Esophagus (tissue), 2 donors: ENCODE measurements at regions not wholly inside any gene's neighbourhood (a gene's known extent, or its start where the extent isn't known, plus 50 kb on each side); places are given as distances from the start of the nearest gene placed in this dataset.

Source experiments
- H3K27ac ChIP-seq, 2 donors: one replicate each; pipeline ENCODE4 v1.5.1; 2013; ENCODE audit warnings: low read depth in 2 of 2, mild to moderate bottlenecking in 2 of 2, inconsistent platforms in 1 of 2, low read length in 1 of 2, moderate library complexity in 1 of 2
- H3K27me3 ChIP-seq, 2 donors: one replicate each; pipeline ENCODE4 v1.6.1; 2013; ENCODE audit warnings: low read length in 2 of 2, control low read depth in 1 of 2, mild to moderate bottlenecking in 1 of 2; ENCODE audit not compliant: insufficient read depth in 2 of 2, control insufficient read depth in 1 of 2
- H3K36me3 ChIP-seq, 2 donors: one replicate each; pipeline ENCODE4 v1.6.1; 2013; ENCODE audit warnings: low read length in 1 of 2; ENCODE audit not compliant: control insufficient read depth in 2 of 2, insufficient read depth in 2 of 2
- H3K4me1 ChIP-seq, 2 donors: one replicate each; pipeline ENCODE4 v1.6.1; 2013; ENCODE audit warnings: low read length in 1 of 2; ENCODE audit not compliant: control insufficient read depth in 2 of 2, insufficient read depth in 2 of 2
- H3K4me3 ChIP-seq, 2 donors: one replicate each; pipeline ENCODE4 v1.5.1; 2013; ENCODE audit warnings: low read length in 2 of 2, mild to moderate bottlenecking in 2 of 2, low read depth in 1 of 2, moderate library complexity in 1 of 2
- H3K9me3 ChIP-seq, 2 donors: one replicate each; pipeline ENCODE4 v1.6.1; 2013; ENCODE audit warnings: mild to moderate bottlenecking in 2 of 2, low read depth in 1 of 2, low read length in 1 of 2, moderate library complexity in 1 of 2; ENCODE audit not compliant: control insufficient read depth in 2 of 2, insufficient read depth in 1 of 2
- WGBS, 2 donors: extraction: QIAGEN DNeasy Blood & Tissue Kit; methylation state at CpG; one replicate each; pipeline ENCODE4 v1.1.7; 2013; 5-methylcytosine and 5-hydroxymethylcytosine counted together
- donor health status: healthy with polysubstance abuse.
- donor health status: Bipolar disorder and iron deficiency.

DNA sequence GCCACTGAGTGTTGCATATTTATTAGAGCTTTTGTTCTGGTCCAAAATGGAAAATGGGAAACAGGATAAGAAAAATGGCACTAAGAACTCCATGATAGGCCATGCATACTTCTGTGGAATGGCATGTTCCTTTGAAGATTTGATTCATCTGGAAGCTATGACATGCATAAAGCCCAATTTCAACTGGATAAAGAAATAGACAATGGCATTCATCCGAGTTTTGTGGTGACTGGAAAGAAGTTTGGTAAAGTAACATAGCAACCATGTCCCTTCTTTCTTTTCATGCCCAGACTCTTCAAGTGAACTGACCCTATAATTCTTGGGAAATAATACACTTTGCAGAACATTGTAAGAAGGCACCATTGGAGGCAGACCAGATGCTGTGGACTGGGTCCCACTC, 368.4 kb upstream of the IL12A start:
- Histone ChIP-seq H3K9me3 (no peaks in the 10 kb centered on the region), H3K36me3 (no peaks in the 10 kb centered on the region), H3K27ac (no peak overlapping the region), H3K4me3 (no peak overlapping the region), H3K4me1 (no peaks in the 10 kb centered on the region), H3K27me3 (no peaks in the 10 kb centered on the region)
- 67 to 75% methylated on average over 1 of the region's 1 CpG for WGBS, 2 donors

DNA sequence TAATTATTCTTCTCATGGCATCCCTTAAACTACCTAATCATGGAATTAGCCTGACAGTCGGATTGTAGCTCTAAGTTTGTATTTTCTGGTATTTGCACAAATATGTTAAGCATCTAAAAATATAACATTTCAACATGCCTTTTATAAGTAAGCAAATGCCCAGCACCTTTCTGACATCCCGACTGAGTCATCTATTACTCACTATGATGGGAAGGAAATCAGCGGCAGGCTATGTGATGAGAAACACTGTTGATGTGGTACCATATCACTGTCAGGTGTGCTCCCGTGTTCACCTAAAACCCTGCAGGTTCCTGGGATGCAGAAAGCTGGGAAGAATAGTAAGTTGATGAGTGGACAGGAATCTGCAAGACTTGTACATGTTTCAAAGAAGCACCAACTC, 367.8 kb upstream of the IL12A start:
- no peaks in the 10 kb centered on the region for H3K4me1 ChIP-seq
- no peaks in the 10 kb centered on the region for H3K9me3 ChIP-seq
- H3K27ac ChIP-seq, result no peak overlapping the region
- 50 to 58% methylated on average over 4 of the region's 4 CpGs for WGBS, 2 donors
- no peak overlapping the region for H3K4me3 ChIP-seq
- H3K27me3 ChIP-seq, result no peaks in the 10 kb centered on the region
- no peaks in the 10 kb centered on the region for H3K36me3 ChIP-seq

DNA sequence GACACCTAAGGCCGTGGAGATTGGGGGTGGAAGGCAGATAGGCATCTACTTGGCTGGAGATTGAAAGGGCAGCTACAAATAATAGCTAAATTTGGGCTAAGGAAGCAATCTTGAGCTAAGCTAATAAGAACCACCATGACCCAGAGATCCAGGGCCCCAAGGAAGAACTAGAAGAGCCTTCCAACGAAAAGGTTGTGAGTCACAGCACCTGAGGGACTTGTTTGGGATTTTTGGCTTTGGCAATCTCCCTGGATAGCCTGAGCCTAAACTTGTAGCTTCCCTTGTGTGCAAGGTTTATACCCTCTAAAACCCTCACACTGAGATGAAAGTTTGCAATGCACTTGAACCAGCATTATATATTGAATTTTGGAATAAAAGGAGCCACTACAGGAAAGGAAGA, 364.0 kb upstream of the IL12A start:
- WGBS, 2 donors, result 52 to 68% methylated on average over 2 of the region's 2 CpGs
- no peaks in the 10 kb centered on the region for H3K9me3 ChIP-seq
- no peaks in the 10 kb centered on the region for H3K36me3 ChIP-seq
- no peak overlapping the region for H3K27ac ChIP-seq
- no peaks in the 10 kb centered on the region for H3K4me1 ChIP-seq
- no peaks in the 10 kb centered on the region for H3K27me3 ChIP-seq
- H3K4me3 ChIP-seq, result no peak overlapping the region

DNA sequence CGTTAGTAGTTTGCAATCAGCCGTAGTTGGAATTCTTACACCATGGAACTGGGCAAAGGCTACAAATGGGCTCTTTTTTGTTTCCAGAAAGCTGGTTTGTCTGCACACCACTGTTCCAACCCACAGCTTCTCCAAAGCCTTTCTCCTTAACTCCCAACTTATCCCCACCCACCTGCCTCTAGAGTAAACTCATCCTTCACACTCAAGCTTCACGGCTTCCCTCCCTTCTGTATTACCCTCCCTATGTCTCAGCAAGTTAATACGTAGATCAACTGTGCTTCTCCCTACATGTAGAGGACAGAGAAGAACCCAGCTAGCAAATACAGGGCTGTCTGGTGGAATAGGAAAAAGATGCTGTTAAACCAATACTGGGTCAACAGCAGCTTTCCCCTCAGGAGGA, 363.0 kb upstream of the IL12A start:
- H3K9me3 ChIP-seq, result no peaks in the 10 kb centered on the region
- H3K4me1 ChIP-seq, result no peaks in the 10 kb centered on the region
- no peak overlapping the region for H3K4me3 ChIP-seq
- no peak overlapping the region for H3K27ac ChIP-seq
- H3K36me3 ChIP-seq, result no peaks in the 10 kb centered on the region
- no peaks in the 10 kb centered on the region for H3K27me3 ChIP-seq
- 81 to 93% methylated on average over 4 of the region's 4 CpGs for WGBS, 2 donors

DNA sequence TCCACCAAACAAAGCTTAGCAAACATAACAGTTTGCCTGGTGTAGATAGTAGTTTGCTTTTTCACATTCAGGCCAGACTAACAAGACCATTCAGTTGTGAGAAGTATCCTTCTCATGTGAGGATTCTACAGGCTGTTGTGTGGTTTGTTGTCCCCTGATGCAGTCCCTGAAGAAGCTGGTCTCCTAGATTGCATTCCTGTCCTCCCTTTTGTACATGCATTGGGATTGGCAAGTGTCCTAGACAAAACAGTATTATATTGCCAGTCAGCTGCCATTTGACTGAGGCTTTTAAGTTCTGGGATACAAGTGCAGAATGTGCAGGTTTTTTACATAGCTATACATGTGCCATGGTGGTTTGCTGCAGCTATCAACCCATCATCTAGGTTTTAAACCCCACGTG, 362.0 kb upstream of the IL12A start:
- Histone ChIP-seq H3K36me3 (no peaks in the 10 kb centered on the region), H3K9me3 (no peaks in the 10 kb centered on the region), H3K27ac (no peak overlapping the region), H3K27me3 (no peaks in the 10 kb centered on the region), H3K4me3 (no peak overlapping the region), H3K4me1 (no peaks in the 10 kb centered on the region)
- 53 to 73% methylated on average over 1 of the region's 1 CpG for WGBS, 2 donors

DNA sequence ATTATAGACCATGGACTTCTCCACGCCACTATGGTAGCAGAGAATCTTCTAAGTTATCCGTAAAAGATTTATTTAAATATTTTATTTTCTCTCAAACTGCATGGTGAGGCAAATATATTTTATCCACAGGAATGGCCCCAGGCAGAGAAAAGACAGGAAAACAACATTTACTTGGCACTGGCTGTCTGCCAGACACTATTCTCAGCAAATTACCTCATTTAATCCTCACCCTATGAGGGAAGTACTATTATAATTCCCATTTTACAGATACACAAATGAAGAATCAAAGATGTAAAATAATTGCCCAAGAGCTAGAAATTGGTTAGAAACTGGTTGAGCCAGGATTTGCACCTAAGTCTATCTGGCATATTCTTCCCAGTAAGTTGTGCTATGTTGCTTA, 361.4 kb upstream of the IL12A start:
- no peak overlapping the region for H3K27ac ChIP-seq
- H3K4me1 ChIP-seq, result no peaks in the 10 kb centered on the region
- no peaks in the 10 kb centered on the region for H3K9me3 ChIP-seq
- no peak overlapping the region for H3K4me3 ChIP-seq
- WGBS, 2 donors, result 89 to 92% methylated on average over 2 of the region's 2 CpGs
- no peaks in the 10 kb centered on the region for H3K27me3 ChIP-seq
- H3K36me3 ChIP-seq, result no peaks in the 10 kb centered on the region

DNA sequence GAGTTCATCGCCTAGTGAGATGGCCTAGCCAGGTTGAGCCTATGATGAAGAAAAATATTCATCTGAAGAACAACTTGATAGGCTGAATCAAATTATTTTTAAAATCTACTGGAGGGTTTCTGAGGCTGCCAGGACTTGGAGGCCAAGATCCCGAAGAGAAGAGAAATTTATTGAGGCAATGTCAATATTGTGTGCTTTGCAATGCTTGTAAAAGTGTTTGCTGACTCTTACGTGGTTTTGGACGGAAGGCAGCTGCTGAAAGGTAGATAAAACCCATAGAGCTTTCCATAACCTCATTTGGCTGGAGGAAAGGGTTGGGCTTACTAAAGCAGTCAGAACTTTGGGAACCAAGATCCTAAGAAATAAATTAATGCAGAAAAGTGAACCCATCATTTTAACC, 361.0 kb upstream of the IL12A start:
- H3K9me3 ChIP-seq, result no peaks in the 10 kb centered on the region
- 65 to 74% methylated on average over 4 of the region's 4 CpGs for WGBS, 2 donors
- no peaks in the 10 kb centered on the region for H3K27me3 ChIP-seq
- no peak overlapping the region for H3K27ac ChIP-seq
- no peaks in the 10 kb centered on the region for H3K36me3 ChIP-seq
- no peak overlapping the region for H3K4me3 ChIP-seq
- no peaks in the 10 kb centered on the region for H3K4me1 ChIP-seq

DNA sequence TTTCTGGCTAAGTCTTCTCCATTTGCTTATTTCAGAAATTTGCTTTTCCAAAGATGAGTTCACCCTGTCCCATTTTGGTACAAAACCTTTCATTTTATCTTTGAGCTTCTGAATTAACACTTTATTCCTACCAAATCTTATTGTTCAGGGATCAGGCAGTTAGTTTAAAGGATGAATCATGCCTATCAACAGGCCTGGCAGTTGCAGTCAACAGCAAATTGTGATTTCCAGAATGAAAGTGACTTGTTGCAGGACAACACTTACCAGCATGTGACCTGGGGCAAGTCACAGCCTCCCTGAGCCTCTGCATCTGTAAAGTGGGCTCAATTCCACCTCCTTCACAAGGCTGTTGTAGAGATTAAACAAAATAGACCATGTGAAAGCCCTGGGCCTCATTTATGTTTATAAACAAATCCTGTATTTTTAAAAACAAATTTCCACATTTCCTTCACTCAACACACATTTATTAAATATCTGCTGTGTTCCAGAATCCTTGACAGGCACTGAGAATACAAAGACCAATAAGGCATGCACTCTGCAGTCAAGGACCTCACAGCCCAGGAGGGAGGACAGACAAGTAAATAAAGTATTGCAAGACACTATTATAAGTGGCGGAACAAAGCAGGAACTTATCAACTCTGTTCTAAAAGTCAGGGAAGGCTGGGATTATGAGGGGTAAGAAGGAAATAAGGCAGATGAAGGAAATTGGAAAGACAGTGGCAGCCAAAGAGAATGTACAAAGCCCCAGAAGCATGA, 359.1 kb upstream of the IL12A start:
- 76 to 88% methylated on average over 1 of the region's 1 CpG for whole genome bisulfite sequencing, 2 donors
- H3K27ac ChIP-seq, result no peak overlapping the region
- no peaks in the 10 kb centered on the region for H3K27me3 ChIP-seq
- H3K4me1 ChIP-seq, result no peaks in the 10 kb centered on the region
- H3K36me3 ChIP-seq, result no peaks in the 10 kb centered on the region
- H3K9me3 ChIP-seq, result no peaks in the 10 kb centered on the region
- H3K4me3 ChIP-seq, result no peak overlapping the region

DNA sequence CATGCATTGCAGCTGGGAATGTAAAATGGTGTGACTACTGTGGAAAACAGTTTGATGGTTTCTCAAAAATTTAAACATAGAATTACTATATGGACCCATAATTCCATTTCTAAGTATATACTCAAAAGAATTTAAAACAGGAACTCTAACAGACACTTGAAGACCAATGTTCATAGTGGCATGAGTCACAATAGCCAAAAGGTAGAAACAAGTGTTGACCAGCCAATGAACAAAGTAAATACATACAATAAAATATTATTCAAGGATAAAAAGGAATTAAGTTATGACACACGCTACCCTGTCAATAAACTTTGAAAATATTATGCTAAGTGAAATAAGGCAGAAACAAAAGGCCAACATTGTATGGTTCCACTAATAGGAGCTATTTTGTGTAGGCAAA, 357.4 kb upstream of the IL12A start:
- H3K36me3 ChIP-seq, result no peaks in the 10 kb centered on the region
- WGBS, 2 donors, result 70 to 91% methylated on average over 1 of the region's 1 CpG

DNA sequence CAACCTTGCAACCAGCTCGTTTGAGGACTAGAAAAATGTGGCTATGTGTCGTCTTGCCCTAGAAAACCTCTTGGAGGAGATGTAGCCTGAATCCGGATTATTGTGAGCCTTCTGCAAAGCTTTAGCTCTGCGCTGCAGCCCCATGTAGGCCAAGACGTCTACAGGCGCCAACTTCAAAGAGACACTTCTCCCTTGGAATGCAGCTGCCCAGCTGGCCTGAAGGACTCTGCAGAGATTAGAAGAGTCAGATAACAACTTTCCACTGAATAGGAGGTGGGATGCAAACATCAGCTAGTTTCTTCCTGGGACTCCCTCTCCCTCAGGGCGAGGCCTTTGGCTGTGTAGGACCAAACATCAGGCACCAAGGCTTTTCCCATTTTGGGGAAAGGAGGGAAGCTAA, 356.5 kb upstream of the IL12A start:
- Histone ChIP-seq H3K36me3 (no peaks in the 10 kb centered on the region), H3K4me3 (no peak overlapping the region), H3K9me3 (no peaks in the 10 kb centered on the region), H3K27ac (no peak overlapping the region), H3K27me3 (no peaks in the 10 kb centered on the region), H3K4me1 (no peaks in the 10 kb centered on the region)
- WGBS, 2 donors, result 85 to 88% methylated on average over 7 of the region's 7 CpGs

More for the DNA sequence above, 357.4 kb upstream of the IL12A start:
- no peak overlapping the region for H3K27ac ChIP-seq
- H3K4me3 ChIP-seq, result no peak overlapping the region
- no peaks in the 10 kb centered on the region for H3K27me3 ChIP-seq
- no peaks in the 10 kb centered on the region for H3K4me1 ChIP-seq
- no peaks in the 10 kb centered on the region for H3K9me3 ChIP-seq
